Activated naive CD4-positive, alpha-beta T cell treated with anti-CD3 and anti-CD28 coated beads, Interleukin-2, amount 50 U/mL, for 72 hours (primary cell): ENCODE measurements at regions not wholly inside any gene's neighbourhood (a gene's known extent, or its start where the extent isn't known, plus 50 kb on each side); places are given as distances from the start of the nearest gene placed in this dataset.

Source experiments
- ATAC-seq, 2 donors: fragments of 150-1000 bp; cut with Tn5 transposase; 2 replicates each; pipeline ENCODE4 v1.10.0; 2021; ENCODE audit warnings: mild to moderate bottlenecking in 2 of 2, moderate library complexity in 2 of 2
- DNase-seq, 2 donors: peaks; one replicate each; pipeline ENCODE4 v3.0.0; 2021 to 2022; ENCODE audit warnings: low spot score in 2 of 2
- H3K27ac Mint-ChIP-seq, 2 donors: one replicate each; pipeline ENCODE4 v1.8.0; 2022; ENCODE audit warnings: mild to moderate bottlenecking in 2 of 2, mixed read lengths in 2 of 2
- H3K36me3 Mint-ChIP-seq, 2 donors: one replicate each; pipeline ENCODE4 v1.8.0; 2022; ENCODE audit warnings: mixed read lengths in 2 of 2
- H3K9me3 Mint-ChIP-seq, 2 donors: one replicate each; pipeline ENCODE4 v1.8.0; 2022; ENCODE audit warnings: mixed read lengths in 2 of 2

GRCh38 chr7:21135437-21135836 is 292.4 kb upstream of the SP4 start:
- peaks cover 12 to 20% of the 10 kb centered on the region in 2 donors for H3K36me3 Mint-ChIP-seq
- H3K9me3 Mint-ChIP-seq, result peaks cover 19 to 20% of the 10 kb centered on the region in 2 donors
- no peak overlapping the region for H3K27ac Mint-ChIP-seq
- ATAC-seq, result no peak
- DNase-seq, result no peak

GRCh38 chr7:21137640-21138039 is 290.2 kb upstream of the SP4 start:
- H3K27ac Mint-ChIP-seq, result no peak overlapping the region
- DNase-seq (no peak), ATAC-seq (no peak)
- peaks cover 12 to 14% of the 10 kb centered on the region in 2 donors for H3K9me3 Mint-ChIP-seq
- H3K36me3 Mint-ChIP-seq, result peaks cover 7 to 12% of the 10 kb centered on the region in 2 donors

- H3K27ac Mint-ChIP-seq, result no peak overlapping the region
- no peak for DNase-seq
- no peaks in the 10 kb centered on the region for H3K36me3 Mint-ChIP-seq
- no peak for ATAC-seq
- H3K9me3 Mint-ChIP-seq, result peaks cover 3 to 4% of the 10 kb centered on the region in 2 donors
These were observed 287.3 kb upstream of the SP4 start for GRCh38 chr7:21140622-21141021.

- Mint-ChIP-seq H3K36me3 (no peaks in the 10 kb centered on the region), H3K27ac (no peak overlapping the region), H3K9me3 (peaks cover 0 to 4% of the 10 kb centered on the region in 2 donors)
- no peak for ATAC-seq
- no peak for DNase-seq
These were observed 286.4 kb upstream of the SP4 start for GRCh38 chr7:21141476-21141875.

GRCh38 chr7:21142081-21142480 is 285.8 kb upstream of the SP4 start:
- ATAC-seq, result no peak

GRCh38 chr7:21146642-21147423 is 281.1 kb upstream of the SP4 start:
- H3K36me3 Mint-ChIP-seq, result no peaks in the 10 kb centered on the region
- no peaks in the 10 kb centered on the region for H3K9me3 Mint-ChIP-seq
- H3K27ac Mint-ChIP-seq, result no peak overlapping the region
- ATAC-seq (no peak), DNase-seq (no peak)

More at GRCh38 chr7:21142081-21142480, 285.8 kb upstream of the SP4 start:
- H3K27ac Mint-ChIP-seq, result no peak overlapping the region
- peaks cover 0 to 4% of the 10 kb centered on the region in 2 donors for H3K9me3 Mint-ChIP-seq
- no peaks in the 10 kb centered on the region for H3K36me3 Mint-ChIP-seq
- DNase-seq, result no peak

GRCh38 chr7:21149809-21150208 is 278.1 kb upstream of the SP4 start:
- Mint-ChIP-seq H3K9me3 (no peaks in the 10 kb centered on the region), H3K27ac (no peak overlapping the region), H3K36me3 (no peaks in the 10 kb centered on the region)
- ATAC-seq, result no peak
- DNase-seq, result no peak

GRCh38 chr7:21154614-21155013 is 273.3 kb upstream of the SP4 start:
- ATAC-seq, result no peak
- Mint-ChIP-seq H3K27ac (no peak overlapping the region), H3K9me3 (no peaks in the 10 kb centered on the region), H3K36me3 (no peaks in the 10 kb centered on the region)
- no peak for DNase-seq

- no peak for DNase-seq
- H3K27ac Mint-ChIP-seq, result no peak overlapping the region
- peaks cover under 1% of the 10 kb centered on the region in 2 donors for H3K9me3 Mint-ChIP-seq
- H3K36me3 Mint-ChIP-seq, result no peaks in the 10 kb centered on the region
- ATAC-seq, result no peak
These were observed 268.4 kb upstream of the SP4 start for GRCh38 chr7:21159506-21159905.

GRCh38 chr7:21160401-21160800 is 267.5 kb upstream of the SP4 start:
- no peak for ATAC-seq
- peaks cover 5 to 10% of the 10 kb centered on the region in 2 donors for H3K9me3 Mint-ChIP-seq
- no peaks in the 10 kb centered on the region for H3K36me3 Mint-ChIP-seq
- DNase-seq, result no peak
- no peak overlapping the region for H3K27ac Mint-ChIP-seq

GRCh38 chr7:21167942-21168341 is 259.9 kb upstream of the SP4 start:
- no peak for ATAC-seq

GRCh38 chr7:21169667-21170580 is 258.0 kb upstream of the SP4 start:
- H3K9me3 Mint-ChIP-seq, result peaks cover under 1 to 5% of the 10 kb centered on the region in 2 donors
- ATAC-seq (no peak), DNase-seq (no peak)
- H3K36me3 Mint-ChIP-seq, result peaks cover 0 to 5% of the 10 kb centered on the region in 2 donors
- H3K27ac Mint-ChIP-seq, result no peak overlapping the region

More at GRCh38 chr7:21167942-21168341, 259.9 kb upstream of the SP4 start:
- H3K36me3 Mint-ChIP-seq, result peaks cover 0 to 5% of the 10 kb centered on the region in 2 donors
- H3K9me3 Mint-ChIP-seq, result peaks cover 5 to 10% of the 10 kb centered on the region in 2 donors
- no peak for DNase-seq
- H3K27ac Mint-ChIP-seq, result no peak overlapping the region

GRCh38 chr7:21172800-21173199 is 255.1 kb upstream of the SP4 start:
- no peak for ATAC-seq
- H3K27ac Mint-ChIP-seq, result no peak overlapping the region
- DNase-seq, result no peak
- peaks cover 0 to 5% of the 10 kb centered on the region in 2 donors for H3K36me3 Mint-ChIP-seq
- H3K9me3 Mint-ChIP-seq, result no peaks in the 10 kb centered on the region

GRCh38 chr7:21173436-21173835 is 254.4 kb upstream of the SP4 start:
- Mint-ChIP-seq H3K27ac (no peak overlapping the region), H3K36me3 (peaks cover 0 to 5% of the 10 kb centered on the region in 2 donors), H3K9me3 (no peaks in the 10 kb centered on the region)
- ATAC-seq, result no peak
- no peak for DNase-seq

GRCh38 chr7:21175714-21176113 is 252.2 kb upstream of the SP4 start:
- Mint-ChIP-seq H3K9me3 (no peaks in the 10 kb centered on the region), H3K36me3 (peaks cover 0 to 8% of the 10 kb centered on the region in 2 donors), H3K27ac (no peak overlapping the region)
- no peak for ATAC-seq
- no peak for DNase-seq

GRCh38 chr7:21184942-21185652 is 242.8 kb upstream of the SP4 start:
- Mint-ChIP-seq H3K36me3 (peaks cover 6 to 9% of the 10 kb centered on the region in 2 donors), H3K27ac (no peak overlapping the region), H3K9me3 (peaks cover 6 to 7% of the 10 kb centered on the region in 2 donors)
- no peak for DNase-seq
- ATAC-seq, result no peak
